Adrenal gland (tissue), 9 donors: ENCODE measurements at regions not wholly inside any gene's neighbourhood (a gene's known extent, or its start where the extent isn't known, plus 50 kb on each side); places are given as distances from the start of the nearest gene placed in this dataset.
A peak's percentile ranks its signal among the peaks of the same experiment; 100 is the strongest.

Experiments used
- DNase-seq, 7 donors: peaks; one replicate each; pipeline ENCODE4 v3.0.0-alpha.2; 2019 to 2020
- H3K27ac ChIP-seq, 5 donors: fragments of 200-600 bp; sonication (generic) in 4 of 5; 1 replicate in 3 of 5; 2 replicates in 2 of 5; pipeline versions ENCODE4 v1.5.1 to v1.8.0; 2016 to 2020; ENCODE audit warnings: mild to moderate bottlenecking in 1 of 5
- H3K27me3 ChIP-seq: fragments of 200-600 bp; 2 replicates; pipeline ENCODE4 v1.8.0; 2021
- H3K36me3 ChIP-seq, 2 donors: fragments of 200-600 bp; replicated peaks in 1 of 2; 1 replicate in 1 of 2; 2 replicates in 1 of 2; pipeline versions ENCODE4 v1.5.1 to v1.8.0; 2018 to 2022
- H3K4me1 ChIP-seq, 2 donors: fragments of 200-600 bp; replicated peaks in 1 of 2; 1 replicate in 1 of 2; 2 replicates in 1 of 2; pipeline versions ENCODE4 v1.5.1 to v1.8.0; 2018 to 2021
- H3K4me3 ChIP-seq, 4 donors: fragments of 200-600 bp; sonication (generic) in 3 of 4; one replicate each; pipeline ENCODE4 v1.5.1; 2016 to 2018
- H3K9me3 ChIP-seq, 3 donors: fragments of 200-600 bp; sonication (generic) in 1 of 3; replicated peaks in 1 of 3; 1 replicate in 2 of 3; 2 replicates in 1 of 3; pipeline versions ENCODE4 v1.5.1 to v1.8.0; 2016 to 2021
- POLR2A ChIP-seq, 2 donors: fragments of 450-650 bp; IDR thresholded peaks; one replicate each; pipeline ENCODE4 v1.6.1; 2017; ENCODE audit warnings: antibody characterized with exemption in 2 of 2, mild to moderate bottlenecking in 2 of 2, moderate library complexity in 1 of 2
- whole genome bisulfite sequencing, 4 donors: extraction: QIAGEN DNeasy Blood & Tissue Kit in 2 of 4; methylation state at CpG; one replicate each; pipeline versions ENCODE4 v1.1.5 to v1.1.7; 2013 to 2017; 5-methylcytosine and 5-hydroxymethylcytosine counted together
- intact Hi-C, 2 donors: fragments of 100-400 bp; cut with DNase I; formaldehyde crosslinking; loops; one replicate each; pipeline versions ENCODE4 v1.14.1 to v1.15.0; 2022 to 2023
- TF ChIP-seq, protein P1 (sequence below), 6 experiments: fragments of 450-650 bp in 4 of 6; fragments of 200-600 bp in 2 of 6; sonication (generic) in 1 of 6; IDR thresholded peaks; 1 replicate in 5 of 6; 2 replicates in 1 of 6; pipeline versions ENCODE4 v1.5.1 to v1.8.0; 2016 to 2021; ENCODE audit warnings: antibody characterized with exemption in 6 of 6, mild to moderate bottlenecking in 2 of 6, moderate library complexity in 1 of 6
- donor health status: healthy with polysubstance abuse.
- donor health status: Bipolar disorder and iron deficiency.
- donor health status: DM: yes; HTN: yes; CAD: no.
- donor health status: DM: no; HTN: no; CAD: no.
- donor health status: DM: no; HTN: no; CAD: no.

DNA sequence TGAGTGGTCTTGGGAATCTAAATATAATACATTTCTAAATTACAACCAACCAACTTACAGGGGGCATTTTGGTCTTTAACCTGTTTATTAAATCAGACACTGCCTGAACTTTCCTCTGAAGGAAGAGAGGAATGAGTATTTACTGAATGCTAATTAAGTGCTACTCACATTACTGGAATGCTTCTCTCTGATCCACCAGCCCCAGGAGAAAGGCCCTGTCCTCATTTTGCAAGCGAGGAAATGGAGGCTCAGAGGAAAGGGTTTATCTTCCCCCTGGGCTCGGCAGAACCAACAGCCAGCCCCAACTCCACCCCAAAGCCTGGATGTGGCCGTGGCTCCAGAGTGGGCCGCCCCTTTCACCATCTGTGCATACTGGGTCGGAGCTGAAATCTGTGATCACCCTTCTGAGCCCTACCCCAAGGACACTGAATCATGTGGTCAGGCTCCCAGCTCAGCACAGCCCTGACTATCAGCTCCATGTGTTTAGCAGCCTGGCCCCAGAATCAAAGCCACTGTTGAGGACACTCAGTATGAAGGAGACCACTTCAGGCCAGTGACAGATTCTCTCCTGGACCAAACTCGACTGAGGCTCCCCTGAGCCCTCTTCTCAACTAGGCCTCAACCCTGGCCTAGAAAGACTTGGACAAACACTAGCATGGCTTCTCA, 56.7 kb upstream of the ENPP6 start:
- intact Hi-C loops, result loop anchor here in 1 of 2 donors (5.0 kb wide), 1 partner anchor 263 kb away; no protein-coding TSS in a partner anchor

DNA sequence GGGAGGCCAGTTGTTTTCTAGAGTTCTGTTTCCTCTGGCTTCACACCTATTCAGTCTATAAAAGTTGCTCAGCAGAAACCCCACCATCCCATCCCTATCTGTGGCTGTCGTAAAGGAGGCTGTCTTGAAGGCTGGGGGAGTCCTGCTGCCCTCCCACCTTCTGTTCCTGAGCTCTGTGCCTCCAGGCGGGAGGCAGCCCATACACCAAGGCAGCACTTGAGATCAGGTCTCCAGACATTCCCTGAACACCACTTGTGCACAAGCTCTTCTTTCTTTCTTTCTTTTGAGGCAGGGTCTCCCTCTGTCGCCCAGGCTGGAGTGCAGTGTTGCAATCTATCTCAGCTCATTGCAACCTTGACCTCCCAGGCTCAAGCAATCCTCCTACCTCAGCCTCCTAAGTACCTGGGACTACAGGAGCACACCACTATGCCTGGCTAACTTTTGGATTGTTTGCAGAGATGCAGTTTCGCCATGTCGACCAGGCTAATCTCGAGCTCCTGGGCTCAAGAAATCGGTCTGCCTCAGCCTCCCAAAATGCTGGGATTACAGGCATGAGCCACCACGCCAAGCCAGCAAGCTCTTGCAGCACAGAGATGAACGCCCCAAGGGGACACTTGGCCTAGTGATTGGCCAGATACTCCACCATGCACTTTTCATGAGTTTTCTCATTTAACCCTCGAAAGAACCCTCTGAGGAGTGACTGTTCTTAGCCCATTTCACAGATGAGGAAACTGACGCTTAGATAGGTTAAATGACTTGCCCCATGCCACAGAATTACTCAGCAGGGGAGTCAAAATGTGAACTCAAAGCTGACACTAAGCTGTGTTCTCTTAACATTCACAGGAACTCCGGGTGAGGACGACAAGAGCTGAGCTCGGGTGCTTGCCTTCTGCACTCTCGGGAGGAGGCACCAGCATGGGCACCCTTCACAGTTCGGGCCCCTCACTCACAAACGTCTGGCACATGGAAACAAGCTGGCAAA, 55.8 kb upstream of the ENPP6 start:
- TF ChIP-seq, protein P1, sequence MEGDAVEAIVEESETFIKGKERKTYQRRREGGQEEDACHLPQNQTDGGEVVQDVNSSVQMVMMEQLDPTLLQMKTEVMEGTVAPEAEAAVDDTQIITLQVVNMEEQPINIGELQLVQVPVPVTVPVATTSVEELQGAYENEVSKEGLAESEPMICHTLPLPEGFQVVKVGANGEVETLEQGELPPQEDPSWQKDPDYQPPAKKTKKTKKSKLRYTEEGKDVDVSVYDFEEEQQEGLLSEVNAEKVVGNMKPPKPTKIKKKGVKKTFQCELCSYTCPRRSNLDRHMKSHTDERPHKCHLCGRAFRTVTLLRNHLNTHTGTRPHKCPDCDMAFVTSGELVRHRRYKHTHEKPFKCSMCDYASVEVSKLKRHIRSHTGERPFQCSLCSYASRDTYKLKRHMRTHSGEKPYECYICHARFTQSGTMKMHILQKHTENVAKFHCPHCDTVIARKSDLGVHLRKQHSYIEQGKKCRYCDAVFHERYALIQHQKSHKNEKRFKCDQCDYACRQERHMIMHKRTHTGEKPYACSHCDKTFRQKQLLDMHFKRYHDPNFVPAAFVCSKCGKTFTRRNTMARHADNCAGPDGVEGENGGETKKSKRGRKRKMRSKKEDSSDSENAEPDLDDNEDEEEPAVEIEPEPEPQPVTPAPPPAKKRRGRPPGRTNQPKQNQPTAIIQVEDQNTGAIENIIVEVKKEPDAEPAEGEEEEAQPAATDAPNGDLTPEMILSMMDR (IDR thresholded peaks at IDR 0.05), result no peak
- no peak for TF ChIP-seq POLR2A (IDR thresholded peaks at IDR 0.05)
- intact Hi-C loops, result loop anchor here in 1 of 2 donors (5.0 kb wide), 1 partner anchor 264 kb away; no protein-coding TSS in a partner anchor
- Histone ChIP-seq H3K4me3 (no peak overlapping the region), H3K27ac (no peak overlapping the region), H3K9me3 (no peaks in the 10 kb centered on the region), H3K27me3 (no peaks in the 10 kb centered on the region), H3K4me1 (peaks cover 0 to 6% of the 10 kb centered on the region in 2 donors), H3K36me3 (no peaks in the 10 kb centered on the region)
- DNase-seq, result peak in 2 of 7 donors; percentile 13 to 43
- WGBS, 4 donors, result 86 to 89% (median 87%) methylated on average over 14 to 17 of the region's 17 CpGs

More for the DNA sequence above, 56.7 kb upstream of the ENPP6 start:
- Histone ChIP-seq H3K27ac (peak overlapping the region in 2 of 5 donors; percentile 26 to 47), H3K9me3 (no peaks in the 10 kb centered on the region), H3K4me1 (peaks cover 0 to 6% of the 10 kb centered on the region in 2 donors), H3K27me3 (no peaks in the 10 kb centered on the region), H3K4me3 (no peak overlapping the region), H3K36me3 (no peaks in the 10 kb centered on the region)
- TF ChIP-seq, protein P1 (IDR thresholded peaks at IDR 0.05), result no peak
- peak in 1 of 2 donors; percentile 54 for TF ChIP-seq POLR2A (IDR thresholded peaks at IDR 0.05)
- WGBS, 4 donors, result 51 to 93% (median 56%) methylated on average over 5 to 6 of the region's 6 CpGs
- peak in 6 of 7 donors; percentile 45 to 72 (median 62) for DNase-seq

GRCh38 chr4:184270808-184271413, 53.2 kb upstream of the ENPP6 start:
- H3K27me3 ChIP-seq, result no peaks in the 10 kb centered on the region
- no peak overlapping the region for H3K4me3 ChIP-seq
- DNase-seq, result peak in 2 of 7 donors; percentile 10 to 27
- no peak overlapping the region for H3K27ac ChIP-seq
- WGBS, 4 donors, result 85 to 91% (median 91%) methylated on average over 5 of the region's 5 CpGs
- peaks cover 0 to 6% of the 10 kb centered on the region in 2 donors for H3K4me1 ChIP-seq
- no peak for TF ChIP-seq POLR2A (IDR thresholded peaks at IDR 0.05)
- TF ChIP-seq, protein P1 (IDR thresholded peaks at IDR 0.05), result no peak
- H3K36me3 ChIP-seq, result no peaks in the 10 kb centered on the region
- no peaks in the 10 kb centered on the region for H3K9me3 ChIP-seq
- intact Hi-C loops, result loop anchor here in 1 of 2 donors (5.0 kb wide), 1 partner anchor 266 kb away; no protein-coding TSS in a partner anchor
